ENCODE measurements at regions not wholly inside any gene's neighbourhood (a gene's known extent, or its start where the extent isn't known, plus 50 kb on each side); places are given as distances from the start of the nearest gene placed in this dataset.

DNA sequence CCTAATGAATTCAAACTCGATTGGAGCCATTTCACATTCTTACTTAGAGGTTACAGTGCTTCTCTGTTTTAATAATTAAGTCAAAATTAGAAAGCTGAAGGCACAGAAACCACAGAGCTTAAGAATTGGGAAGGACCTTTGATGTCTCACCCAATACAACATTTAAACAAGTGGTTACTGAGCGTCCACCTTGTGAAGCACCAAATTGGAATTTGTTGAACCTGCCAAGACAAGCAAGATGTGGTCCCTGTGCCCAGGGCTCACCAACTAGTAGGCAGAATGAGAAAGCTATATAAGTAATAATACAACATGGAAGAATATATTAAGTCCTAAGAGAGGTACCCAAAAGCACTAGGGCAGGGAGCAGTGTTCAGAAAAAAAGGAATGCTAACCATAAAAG, 64.5 kb upstream of the NPAS2 start:
- H3K36me3 Mint-ChIP-seq = no peaks in the 10 kb centered on the region
- CTCF ChIA-PET = no interaction called here

GRCh38 chr2:100756704-100757103, 63.2 kb upstream of the NPAS2 start:
- ATAC-seq = no peak
- peaks cover 25% of the 10 kb centered on the region for H3K27me3 Mint-ChIP-seq
- H3K4me1 Mint-ChIP-seq = no peaks in the 10 kb centered on the region
- no peak for DNase-seq
- CTCF ChIA-PET = no interaction called here
- H3K4me3 Mint-ChIP-seq = no peak overlapping the region
- H3K27ac Mint-ChIP-seq = no peak overlapping the region
- H3K36me3 Mint-ChIP-seq = no peaks in the 10 kb centered on the region
- no peaks in the 10 kb centered on the region for H3K9me3 Mint-ChIP-seq (ENCODE audit: low read depth)

More for the DNA sequence above, 64.5 kb upstream of the NPAS2 start:
- Mint-ChIP-seq H3K4me1 (no peaks in the 10 kb centered on the region), H3K9me3 (ENCODE audit: low read depth) (no peaks in the 10 kb centered on the region), H3K27me3 (peaks cover 29% of the 10 kb centered on the region), H3K4me3 (no peak overlapping the region), H3K27ac (no peak overlapping the region)
- ATAC-seq (no peak), DNase-seq (no peak)

- CTCF ChIA-PET = interaction anchor here (0.7 kb wide), 1 partner anchor 1505 kb away, joined by 3 read pairs; no protein-coding TSS in a partner anchor
- Mint-ChIP-seq H3K4me1 (no peaks in the 10 kb centered on the region), H3K27ac (no peak overlapping the region)
Observed at GRCh38 chr2:100757621-100758394, 62.1 kb upstream of the NPAS2 start.

DNA sequence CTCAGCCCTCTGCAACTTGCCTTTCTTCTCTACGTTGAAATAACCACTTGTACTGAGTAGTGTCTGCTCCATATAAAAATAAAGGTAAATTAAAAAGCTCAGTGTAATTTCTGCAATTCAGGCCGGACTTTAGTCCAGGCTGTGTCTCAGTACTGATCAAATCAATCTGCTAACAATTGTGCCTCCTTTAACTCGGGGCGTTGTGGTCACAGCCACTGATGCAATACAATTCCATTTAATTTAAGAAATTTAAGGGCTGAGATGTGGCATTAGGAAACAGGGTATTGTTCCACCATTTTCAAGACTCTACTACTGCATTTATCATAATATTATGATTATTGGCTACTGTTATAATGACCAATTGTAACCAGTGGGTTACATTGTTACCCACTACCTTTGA, 60.0 kb upstream of the NPAS2 start:
- Mint-ChIP-seq H3K4me1 (no peaks in the 10 kb centered on the region), H3K4me3 (no peak overlapping the region), H3K9me3 (ENCODE audit: low read depth) (no peaks in the 10 kb centered on the region), H3K36me3 (no peaks in the 10 kb centered on the region), H3K27me3 (peaks cover 13% of the 10 kb centered on the region), H3K27ac (no peak overlapping the region)
- CTCF ChIA-PET = no interaction called here
- ATAC-seq (no peak), DNase-seq (no peak)

More at GRCh38 chr2:100757621-100758394, 62.1 kb upstream of the NPAS2 start:
- no peak overlapping the region for H3K4me3 Mint-ChIP-seq
- no peak for ATAC-seq
- H3K9me3 Mint-ChIP-seq (ENCODE audit: low read depth) = no peaks in the 10 kb centered on the region
- DNase-seq = no peak
- peaks cover 21% of the 10 kb centered on the region for H3K27me3 Mint-ChIP-seq
- H3K36me3 Mint-ChIP-seq = no peaks in the 10 kb centered on the region

DNA sequence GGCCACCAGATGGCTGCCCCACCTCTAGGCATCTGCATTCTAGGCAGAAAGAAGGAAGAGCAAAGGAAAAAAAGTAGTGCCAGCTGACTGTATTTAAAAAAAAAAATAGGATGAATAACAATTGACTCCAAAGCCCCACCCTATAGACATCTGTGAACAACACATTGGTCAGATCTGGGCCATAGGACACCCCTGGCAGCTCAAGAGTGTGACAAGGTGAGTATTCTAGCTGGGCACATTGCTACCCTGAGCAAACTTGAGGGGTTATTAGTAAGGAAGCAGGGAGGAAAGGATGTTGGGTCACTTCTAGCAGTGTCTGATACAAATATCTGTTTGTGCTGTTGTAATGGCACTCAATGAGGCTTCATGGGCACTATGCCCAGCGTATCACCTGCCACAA, 58.6 kb upstream of the NPAS2 start:
- Mint-ChIP-seq H3K4me3 (no peak overlapping the region), H3K36me3 (no peaks in the 10 kb centered on the region), H3K27ac (no peak overlapping the region), H3K27me3 (peaks cover 7% of the 10 kb centered on the region), H3K4me1 (no peaks in the 10 kb centered on the region), H3K9me3 (ENCODE audit: low read depth) (no peaks in the 10 kb centered on the region)
- DNase-seq (no peak), ATAC-seq (no peak)
- CTCF ChIA-PET = no interaction called here

- no peaks in the 10 kb centered on the region for H3K4me1 Mint-ChIP-seq
- ATAC-seq = no peak
- H3K36me3 Mint-ChIP-seq = no peaks in the 10 kb centered on the region
- no peaks in the 10 kb centered on the region for H3K9me3 Mint-ChIP-seq (ENCODE audit: low read depth)
- CTCF ChIA-PET = no interaction called here
- peaks cover 13% of the 10 kb centered on the region for H3K27me3 Mint-ChIP-seq
- H3K4me3 Mint-ChIP-seq = no peak overlapping the region
- no peak overlapping the region for H3K27ac Mint-ChIP-seq
- no peak for DNase-seq
Observed at GRCh38 chr2:100764430-100764829, 55.5 kb upstream of the NPAS2 start.

- ATAC-seq = no peak
- H3K9me3 Mint-ChIP-seq (ENCODE audit: low read depth) = no peaks in the 10 kb centered on the region
- H3K4me3 Mint-ChIP-seq = no peak overlapping the region
- H3K27me3 Mint-ChIP-seq = peaks cover 13% of the 10 kb centered on the region
- CTCF ChIA-PET = no interaction called here
- no peaks in the 10 kb centered on the region for H3K4me1 Mint-ChIP-seq
- DNase-seq = no peak
- no peak overlapping the region for H3K27ac Mint-ChIP-seq
- H3K36me3 Mint-ChIP-seq = no peaks in the 10 kb centered on the region
Observed at GRCh38 chr2:100765481-100765880, 54.5 kb upstream of the NPAS2 start.

DNA sequence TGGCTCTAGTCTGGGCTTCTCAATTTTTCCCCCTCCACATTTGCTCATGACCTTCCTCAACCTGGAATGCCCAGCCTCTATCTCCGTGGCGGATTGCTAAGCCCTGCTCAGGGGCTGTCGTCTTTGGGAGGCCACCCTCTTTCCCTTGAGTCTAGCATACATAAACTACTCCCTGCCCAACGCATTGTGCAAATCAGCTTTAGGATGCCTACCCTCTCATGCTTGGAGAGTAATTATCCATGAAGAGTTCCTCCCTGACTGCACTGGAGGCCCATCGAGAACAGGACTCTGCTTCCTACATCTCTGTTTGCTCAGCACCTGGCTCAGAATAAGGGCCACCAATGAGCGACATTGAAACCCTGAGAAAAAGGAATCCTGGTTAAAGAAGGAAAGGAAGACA, 53.7 kb upstream of the NPAS2 start:
- Mint-ChIP-seq H3K4me1 (no peaks in the 10 kb centered on the region), H3K9me3 (ENCODE audit: low read depth) (no peaks in the 10 kb centered on the region), H3K36me3 (no peaks in the 10 kb centered on the region), H3K4me3 (no peak overlapping the region), H3K27ac (no peak overlapping the region), H3K27me3 (peaks cover 13% of the 10 kb centered on the region)
- no peak for ATAC-seq
- no peak for DNase-seq
- CTCF ChIA-PET = no interaction called here

- H3K9me3 Mint-ChIP-seq (ENCODE audit: low read depth) = no peaks in the 10 kb centered on the region
- H3K36me3 Mint-ChIP-seq = no peaks in the 10 kb centered on the region
- no peak overlapping the region for H3K27ac Mint-ChIP-seq
Observed at GRCh38 chr2:100766806-100767205, 53.1 kb upstream of the NPAS2 start.

GRCh38 chr2:100767224-100767653, 52.7 kb upstream of the NPAS2 start:
- no peaks in the 10 kb centered on the region for H3K4me1 Mint-ChIP-seq
- no peaks in the 10 kb centered on the region for H3K36me3 Mint-ChIP-seq
- DNase-seq = no peak
- no peak overlapping the region for H3K27ac Mint-ChIP-seq
- no peak for ATAC-seq
- no peaks in the 10 kb centered on the region for H3K9me3 Mint-ChIP-seq (ENCODE audit: low read depth)
- no peak overlapping the region for H3K4me3 Mint-ChIP-seq
- CTCF ChIA-PET = no interaction called here
- H3K27me3 Mint-ChIP-seq = peaks cover 14% of the 10 kb centered on the region

More at GRCh38 chr2:100766806-100767205, 53.1 kb upstream of the NPAS2 start:
- DNase-seq = no peak
- no peak for ATAC-seq
- Mint-ChIP-seq H3K27me3 (peaks cover 13% of the 10 kb centered on the region), H3K4me1 (no peaks in the 10 kb centered on the region), H3K4me3 (no peak overlapping the region)
- CTCF ChIA-PET = no interaction called here

GRCh38 chr2:100767810-100768806, 51.8 kb upstream of the NPAS2 start:
- DNase-seq = no peak
- no peak for ATAC-seq
- no peaks in the 10 kb centered on the region for H3K4me1 Mint-ChIP-seq
- no peaks in the 10 kb centered on the region for H3K9me3 Mint-ChIP-seq (ENCODE audit: low read depth)
- H3K27me3 Mint-ChIP-seq = peaks cover 15% of the 10 kb centered on the region
- no peak overlapping the region for H3K27ac Mint-ChIP-seq
- H3K36me3 Mint-ChIP-seq = no peaks in the 10 kb centered on the region
- no peak overlapping the region for H3K4me3 Mint-ChIP-seq
- CTCF ChIA-PET = no interaction called here
